Stimulated activated CD8-positive, alpha-beta memory T cell treated with anti-CD3 and anti-CD28 coated beads, Interleukin-15, amount 100 ng/mL, for 48 hours (primary cell): ENCODE measurements at regions not wholly inside any gene's neighbourhood (a gene's known extent, or its start where the extent isn't known, plus 50 kb on each side); places are given as distances from the start of the nearest gene placed in this dataset.

Experiments
- DNase-seq, 2 donors: peaks; one replicate each; pipeline ENCODE4 v3.0.0-alpha.2; 2020; ENCODE audit warnings: low read depth in 2 of 2

DNA sequence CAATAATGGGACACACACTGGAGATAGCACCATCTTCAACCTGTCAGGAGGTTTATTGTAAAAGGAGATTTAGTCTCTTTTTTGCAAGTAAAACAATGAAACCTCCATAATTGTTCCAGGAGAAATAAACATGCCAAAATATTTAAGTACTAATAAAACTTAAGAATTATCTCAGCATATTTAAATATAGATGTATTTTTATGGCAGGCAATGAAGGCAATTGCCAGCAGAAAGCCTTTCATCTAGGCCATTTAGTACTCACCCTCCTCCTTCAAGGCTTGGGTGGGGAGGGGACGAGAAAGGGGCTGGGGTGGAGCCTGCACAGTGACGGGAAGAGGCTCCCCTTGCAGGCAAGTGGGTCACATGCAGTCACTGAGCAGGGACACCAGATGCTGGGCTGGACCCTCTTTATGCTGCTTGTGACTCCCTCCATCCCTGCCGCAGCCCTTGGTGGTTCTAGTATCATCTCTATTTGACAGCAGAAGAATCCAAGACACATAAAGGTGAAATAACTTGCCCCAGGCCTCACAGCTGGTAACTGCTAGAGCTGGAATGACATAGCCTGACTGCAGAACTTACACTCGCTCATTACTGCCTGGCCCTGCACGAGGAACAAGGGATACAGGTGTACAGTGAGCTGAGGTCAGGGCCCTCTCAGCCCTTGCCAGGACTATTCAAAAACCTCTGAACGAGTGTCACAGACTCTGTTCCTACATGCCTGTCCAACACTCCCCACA lies 449.5 kb upstream of the ZMIZ1 start:
- DNase-seq: no peak

DNA sequence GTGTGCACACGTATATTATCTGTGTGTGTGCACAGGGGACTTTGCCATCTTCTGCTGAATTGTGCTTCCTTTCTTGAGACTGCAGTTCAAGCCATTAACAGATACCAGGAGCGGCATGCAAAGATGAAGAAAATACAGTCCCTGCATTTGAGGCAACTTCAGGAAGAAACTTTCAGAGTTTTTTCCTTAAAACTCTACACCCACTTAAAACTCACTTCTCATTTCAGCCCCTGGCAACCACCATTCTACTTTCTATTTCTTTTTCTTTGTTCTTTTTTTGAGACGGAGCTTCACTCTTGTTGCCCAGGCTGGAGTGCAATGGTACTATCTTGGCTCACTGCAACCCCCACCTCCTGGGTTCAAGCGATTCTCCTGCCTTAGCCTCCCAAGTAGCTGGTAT lies 448.9 kb upstream of the ZMIZ1 start:
- no peak for DNase-seq

- DNase-seq: no peak
Observed at GRCh38 chr10:78620985-78621799, 447.6 kb upstream of the ZMIZ1 start.

- DNase-seq: no peak
Observed at GRCh38 chr10:78623578-78624215, 445.1 kb upstream of the ZMIZ1 start.

- DNase-seq: no peak
Observed at GRCh38 chr10:78624791-78625190, 444.0 kb upstream of the ZMIZ1 start.

DNA sequence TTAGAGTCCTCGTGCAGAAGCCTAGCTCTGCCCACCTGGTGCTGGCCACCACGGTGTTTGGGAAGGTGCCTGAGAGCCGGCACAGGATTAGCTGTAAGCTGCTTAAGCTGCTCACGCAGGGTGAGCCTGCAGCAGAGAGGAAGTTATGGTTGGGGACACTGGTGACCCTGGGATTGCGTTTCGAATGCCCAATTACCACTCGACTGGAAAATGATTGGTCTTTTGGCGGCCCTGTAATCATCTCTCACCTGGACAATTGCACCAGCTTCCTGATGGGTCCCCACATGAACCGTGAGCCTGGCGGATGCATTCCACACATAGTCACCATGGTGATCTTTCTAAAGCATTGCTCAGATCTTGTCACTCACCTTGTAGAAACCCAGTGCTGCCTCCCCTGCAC lies 442.3 kb upstream of the ZMIZ1 start:
- no peak for DNase-seq

DNA sequence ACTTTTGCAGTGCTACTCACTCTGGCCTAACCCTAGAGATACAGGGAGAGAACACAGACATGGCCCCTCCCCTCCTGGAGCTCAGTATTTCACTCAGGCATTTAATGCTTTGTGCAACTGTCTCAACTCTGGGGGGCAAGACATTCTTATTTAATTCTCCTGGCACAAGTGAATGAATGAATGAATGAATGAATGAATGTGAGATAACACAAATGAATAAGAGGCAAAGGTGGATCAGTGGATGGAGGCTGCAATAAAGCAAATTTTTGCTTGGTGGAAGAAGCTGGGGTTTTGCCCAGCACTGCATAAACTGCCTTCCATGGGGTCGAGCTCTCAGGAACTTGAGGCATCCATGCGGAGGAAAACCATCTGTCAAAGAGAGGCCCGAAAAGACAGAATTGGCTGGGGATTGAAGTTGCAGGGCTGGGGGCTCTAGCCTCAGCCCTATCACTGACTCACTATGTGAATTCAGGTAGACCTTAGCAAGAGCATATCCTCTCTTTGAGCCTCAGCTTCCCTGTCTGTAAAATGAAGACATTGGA lies 441.4 kb upstream of the ZMIZ1 start:
- DNase-seq: no peak

GRCh38 chr10:78628976-78629375 lies 439.8 kb upstream of the ZMIZ1 start:
- no peak for DNase-seq

DNA sequence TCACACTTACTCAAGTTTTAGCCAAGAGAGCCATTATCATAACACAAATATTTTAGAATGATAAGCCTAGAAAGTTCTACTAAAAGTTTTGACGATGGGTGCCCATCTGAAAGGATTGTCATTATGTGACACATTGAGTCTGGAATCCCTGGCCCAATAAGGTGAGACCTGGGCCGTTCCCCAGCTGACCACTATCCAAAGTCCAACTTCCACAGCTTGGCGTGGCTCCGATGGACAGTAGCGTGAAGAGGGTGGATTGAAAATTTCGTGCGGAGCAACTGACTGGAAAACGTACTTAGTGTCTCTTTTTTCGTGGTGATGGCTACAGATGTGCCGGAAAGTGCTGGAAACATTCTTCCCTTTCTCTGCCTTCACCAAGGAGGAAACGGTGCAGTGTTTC lies 439.0 kb upstream of the ZMIZ1 start:
- DNase-seq: no peak

DNA sequence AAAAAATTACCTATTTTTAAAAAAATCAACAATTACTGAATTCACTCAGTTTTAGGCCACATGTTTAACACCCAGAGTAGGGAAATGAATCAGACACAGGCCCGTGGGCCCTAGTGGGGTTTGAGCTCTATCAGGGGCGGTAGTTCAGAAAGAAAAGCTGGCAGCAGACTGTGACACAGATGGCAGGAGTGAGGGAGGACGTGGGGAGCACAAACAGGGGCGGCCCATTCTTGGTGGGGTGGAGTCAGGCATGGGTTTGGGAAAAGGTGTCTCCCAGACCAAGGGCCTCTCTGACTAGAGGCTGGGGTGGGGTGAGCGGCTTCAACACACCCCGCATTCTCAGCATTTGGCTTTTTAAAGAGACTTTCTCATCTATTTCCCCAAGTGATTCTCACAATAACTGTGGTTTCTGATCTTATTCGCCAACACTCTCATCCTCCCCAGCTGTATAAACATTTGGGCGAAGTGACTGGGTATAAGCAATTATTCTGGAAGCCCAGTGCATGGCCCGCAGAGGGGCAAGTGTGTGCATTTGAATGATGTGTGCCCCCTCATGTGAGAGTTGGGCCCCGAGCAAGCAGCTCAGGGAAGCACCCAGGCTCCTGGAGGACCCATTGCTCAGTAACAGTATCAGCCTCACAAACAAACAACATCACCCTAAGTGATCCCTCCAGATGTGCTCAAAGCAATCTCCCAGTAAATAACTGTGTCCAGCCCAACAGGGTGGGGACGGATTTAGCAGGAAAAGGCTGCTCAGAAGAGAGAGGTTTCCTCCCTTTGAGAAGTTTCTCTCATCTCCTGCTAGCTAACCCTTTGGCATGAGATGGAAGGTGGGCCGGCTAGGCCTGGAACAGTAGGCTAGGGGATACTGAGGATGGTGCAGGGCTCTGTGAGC lies 437.6 kb upstream of the ZMIZ1 start:
- peak; percentile 11 to 19 for DNase-seq

DNA sequence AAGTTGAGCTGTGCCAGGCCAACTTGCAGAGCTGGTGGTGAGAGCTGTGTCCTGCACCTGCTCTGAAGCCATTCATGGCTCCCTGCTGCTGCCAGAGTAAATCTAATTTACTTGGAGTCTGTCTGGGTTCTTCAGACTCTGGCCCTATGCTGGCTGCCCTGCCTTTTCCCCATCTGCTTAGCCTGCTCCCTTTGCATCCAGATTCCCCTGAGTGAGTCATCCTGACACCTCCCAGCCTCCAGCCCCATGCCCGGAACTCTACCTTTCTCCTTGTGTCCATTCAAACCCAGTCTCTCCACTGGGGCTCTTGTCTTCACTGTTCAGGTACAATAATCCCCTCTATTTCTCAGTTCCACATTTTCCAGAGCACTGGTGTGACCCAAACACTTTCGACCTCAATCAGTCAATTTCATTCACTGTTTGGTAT lies 434.4 kb upstream of the ZMIZ1 start:
- DNase-seq: no peak

DNA sequence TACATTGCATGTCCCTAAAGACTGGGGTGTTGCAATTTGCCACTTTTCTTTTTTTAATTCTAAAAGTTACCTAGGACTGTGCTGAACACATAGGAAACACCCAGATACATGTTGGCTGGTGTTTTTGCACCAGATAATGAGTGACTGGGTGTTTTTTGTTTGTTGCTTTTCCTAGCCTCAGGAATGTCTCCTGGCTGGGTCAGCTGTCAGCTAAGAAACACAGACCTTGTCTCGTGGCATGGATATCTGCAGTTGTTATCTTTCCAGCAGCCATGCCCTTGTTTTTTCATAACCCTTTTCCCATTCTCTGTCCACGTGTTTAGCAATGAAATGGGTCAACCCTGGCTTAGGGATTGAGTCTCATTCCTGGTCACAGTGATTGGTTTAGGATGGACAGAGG lies 433.9 kb upstream of the ZMIZ1 start:
- DNase-seq: no peak

- DNase-seq: no peak
Observed at GRCh38 chr10:78639629-78640028, 429.1 kb upstream of the ZMIZ1 start.

DNA sequence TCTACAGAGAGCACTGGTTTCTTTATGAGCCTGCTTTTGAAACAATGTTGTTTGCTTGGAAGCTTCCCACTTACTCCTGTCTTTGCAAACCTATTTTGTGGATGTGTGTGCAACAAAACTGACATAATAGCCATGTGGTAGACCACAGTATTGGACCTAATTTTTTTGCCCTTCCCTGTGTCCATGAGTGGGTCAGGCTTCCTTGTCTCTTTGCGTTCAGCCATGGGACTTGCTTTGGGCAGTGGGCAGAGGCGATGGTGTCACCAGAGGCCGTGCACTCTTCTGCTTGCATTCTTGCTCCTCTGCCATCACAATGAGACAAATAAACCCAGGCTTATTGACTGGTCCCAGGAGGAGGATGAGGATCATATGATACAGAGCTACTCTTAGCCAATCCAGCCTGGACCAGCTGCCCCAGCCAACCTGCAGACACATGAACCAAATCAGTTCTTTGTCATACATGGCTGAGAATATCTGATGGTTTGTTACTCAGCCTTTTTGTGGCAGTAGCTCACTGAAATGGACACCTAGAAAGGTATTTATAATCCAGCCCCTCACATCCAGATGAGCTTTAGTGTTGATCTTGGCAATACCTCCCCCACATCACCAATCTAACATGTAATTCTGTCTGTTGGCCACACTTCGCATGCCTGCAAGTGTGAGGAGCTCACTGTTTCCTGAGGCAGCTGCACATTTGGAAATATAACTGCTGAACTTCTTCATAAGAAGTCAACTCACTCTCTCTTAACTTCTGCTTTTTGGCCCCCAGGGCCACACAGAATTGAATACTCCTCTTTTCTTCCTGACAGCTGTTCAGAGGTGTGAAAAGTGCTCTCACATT lies 427.8 kb upstream of the ZMIZ1 start:
- no peak for DNase-seq

- DNase-seq: no peak
Observed at GRCh38 chr10:78641693-78642092, 427.1 kb upstream of the ZMIZ1 start.

- DNase-seq: no peak
Observed at GRCh38 chr10:78642269-78642816, 426.4 kb upstream of the ZMIZ1 start.

DNA sequence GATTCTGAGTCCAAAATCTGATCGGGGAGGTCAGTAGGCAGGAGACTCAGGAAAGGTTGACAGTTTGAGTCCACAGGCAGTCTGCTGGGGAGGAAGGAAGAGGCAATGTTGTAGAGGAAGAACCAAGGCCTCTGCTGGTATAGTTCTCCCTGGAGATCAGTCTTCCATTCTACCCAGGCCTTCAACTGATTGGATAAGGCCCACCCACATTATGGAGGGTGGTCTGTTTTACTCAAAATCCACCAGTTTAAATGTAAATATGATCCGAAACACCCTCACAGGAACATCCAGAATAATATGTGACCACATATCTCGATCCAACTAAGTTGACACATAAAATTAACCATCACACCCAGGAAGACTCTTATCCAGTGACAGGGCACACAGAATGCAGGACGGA lies 425.3 kb upstream of the ZMIZ1 start:
- DNase-seq: no peak

DNA sequence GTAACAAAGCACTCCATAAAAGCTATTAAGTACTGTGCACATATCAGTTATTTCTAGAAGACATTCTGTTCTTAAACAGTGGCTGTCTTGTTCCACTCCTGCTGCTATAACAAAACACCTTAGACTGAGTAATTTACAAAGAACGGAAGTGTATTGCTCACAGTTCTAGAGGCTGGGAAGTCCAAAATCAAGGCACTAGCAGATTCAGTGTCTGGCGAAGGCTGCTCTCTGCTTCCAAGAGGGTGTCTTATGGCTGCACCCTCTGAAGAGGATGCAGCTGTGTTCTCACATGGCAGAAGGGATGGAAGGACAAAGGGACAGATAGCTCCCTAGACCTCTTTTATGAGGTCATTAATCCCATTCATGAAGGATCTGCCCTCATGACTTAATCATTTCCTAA lies 424.2 kb upstream of the ZMIZ1 start:
- no peak for DNase-seq

DNA sequence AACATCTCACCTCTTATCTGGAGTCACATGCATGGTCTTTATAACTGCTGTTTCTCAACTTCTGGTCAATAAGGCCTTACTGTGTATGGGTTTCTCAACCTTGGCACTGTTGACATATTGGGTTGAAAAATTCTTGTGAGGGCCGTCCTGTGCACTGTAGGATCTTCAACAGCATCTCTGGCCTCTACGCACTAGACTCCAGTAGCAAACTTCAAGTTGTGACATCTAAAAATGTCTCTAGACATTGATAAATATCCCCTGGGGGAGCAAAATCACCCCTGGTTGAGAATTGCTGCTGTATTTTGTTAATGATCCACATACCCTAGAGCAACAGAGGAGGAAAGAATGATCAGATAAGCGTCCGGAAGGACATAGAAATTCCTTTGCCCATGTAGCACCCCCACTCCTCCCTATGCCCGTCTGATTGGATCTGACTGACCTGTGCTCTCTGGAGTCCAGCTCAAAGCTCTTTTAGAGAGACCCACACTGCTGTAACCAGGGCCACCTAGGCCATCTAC lies 423.5 kb upstream of the ZMIZ1 start:
- DNase-seq: no peak

DNA sequence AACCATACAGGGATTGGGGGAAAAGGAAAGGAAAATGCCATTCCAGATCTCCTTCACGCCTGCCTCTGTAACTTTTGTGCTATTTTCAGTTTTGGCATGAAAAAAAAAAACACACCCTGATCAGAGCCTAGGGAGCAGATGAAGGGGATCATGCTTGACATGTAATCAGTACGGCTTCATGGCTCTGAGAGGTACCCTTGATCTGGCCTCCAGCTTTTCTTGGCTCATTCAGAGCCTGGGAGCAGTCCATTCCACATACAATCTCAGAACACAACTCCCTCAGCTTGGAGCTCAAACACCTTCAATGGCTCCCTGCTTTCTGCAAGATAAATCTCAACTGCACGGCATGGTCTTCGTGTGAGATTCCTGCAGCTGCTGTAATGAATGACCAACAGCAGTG lies 422.8 kb upstream of the ZMIZ1 start:
- DNase-seq: no peak
